CD4-positive, alpha-beta T cell treated with Interleukin-12 subunit alpha and Interleukin-12 subunit beta, for 1 hour (primary cell): ENCODE measurements at regions not wholly inside any gene's neighbourhood (a gene's known extent, or its start where the extent isn't known, plus 50 kb on each side); places are given as distances from the start of the nearest gene placed in this dataset.
"Not testable (repeated sequence)": the region's sequence is repeated elsewhere in the genome, so short reads cannot be mapped to it uniquely, and the experiment has no call there.

Experiments
- DNase-seq: peaks from one replicate; pipeline ENCODE4 v3.0.0-alpha.2; 2020

DNA sequence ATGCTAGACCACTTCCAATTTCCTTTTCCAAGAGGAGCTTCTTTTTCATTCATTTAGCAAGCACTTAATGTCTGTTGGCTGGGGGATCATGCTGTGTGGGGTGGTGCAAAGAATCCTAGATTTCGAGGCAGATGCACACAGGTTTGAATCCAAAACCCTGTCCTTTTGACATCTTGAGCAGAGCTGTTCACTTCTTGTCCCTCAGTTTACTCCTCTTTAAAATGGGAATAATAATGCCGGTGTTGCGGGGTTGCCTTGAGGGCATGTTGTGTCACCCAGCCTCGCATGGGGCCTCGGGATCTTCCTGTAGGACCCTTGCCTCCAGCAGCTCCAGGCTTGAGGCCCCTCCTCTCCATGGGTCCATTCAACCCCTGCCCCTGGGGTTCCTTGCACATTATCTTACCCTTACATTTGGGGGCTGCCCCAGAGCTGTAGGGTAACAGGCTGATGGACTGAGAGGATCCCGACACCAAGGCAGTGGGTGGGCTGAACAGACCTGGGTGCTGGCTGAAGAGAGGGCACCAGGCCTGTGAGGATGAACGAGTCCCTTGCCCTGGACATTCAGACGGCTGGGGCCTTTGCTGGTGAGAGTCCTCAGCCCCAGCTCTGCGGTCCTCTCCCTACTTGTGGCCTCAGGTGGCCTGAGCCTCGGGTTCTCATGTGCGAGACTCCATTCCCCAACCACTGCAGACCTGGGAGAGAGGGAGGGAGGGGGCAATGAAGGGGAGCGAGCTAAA lies 145.8 kb downstream of the BARX1 start:
- DNase-seq: no peak

DNA sequence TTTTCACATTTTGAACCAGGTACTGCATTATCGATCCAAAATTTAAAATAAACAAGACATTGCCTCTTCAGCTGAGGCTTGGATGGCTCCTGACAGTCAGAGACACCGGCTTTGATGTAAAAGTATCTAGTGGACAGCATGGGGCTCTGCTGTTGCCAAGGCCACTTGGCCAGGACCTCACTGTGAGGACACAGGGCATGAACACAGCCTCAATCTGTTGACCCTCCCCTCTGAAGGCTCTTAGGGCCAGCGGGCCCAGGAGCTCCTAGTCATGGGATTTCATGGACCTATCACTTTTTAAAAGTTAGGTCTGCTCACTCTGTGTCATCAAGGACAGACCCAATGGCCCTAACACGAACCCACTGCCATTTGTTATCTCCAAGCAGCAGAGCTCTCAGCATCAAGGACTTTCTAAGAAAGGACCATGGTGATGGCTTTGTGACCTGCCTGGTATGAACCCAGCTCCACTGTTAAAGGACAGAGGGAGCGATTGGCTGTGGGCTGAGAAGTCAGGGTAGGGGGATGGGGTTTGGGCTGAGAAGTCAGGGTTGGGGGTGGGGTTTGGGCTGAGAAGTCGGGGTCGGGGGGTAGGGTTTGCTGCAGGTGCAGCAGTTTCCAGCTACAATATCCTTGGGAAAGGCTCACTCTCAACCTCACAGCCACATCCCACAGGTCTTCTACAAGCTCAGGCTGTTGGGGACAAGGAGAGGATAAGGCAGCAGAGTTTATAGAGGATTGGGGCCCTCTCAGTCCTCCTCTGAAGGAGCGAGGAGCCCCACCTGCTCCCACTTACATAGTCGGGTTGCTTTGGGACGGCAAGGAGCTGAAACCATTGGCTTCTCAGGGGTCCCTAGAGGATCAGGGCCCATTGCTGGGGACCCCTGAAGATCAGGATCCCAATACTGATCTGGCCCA lies 146.8 kb downstream of the BARX1 start:
- no peak for DNase-seq

GRCh38 chr9:93807166-93808074 lies 147.7 kb downstream of the BARX1 start:
- no peak for DNase-seq

DNA sequence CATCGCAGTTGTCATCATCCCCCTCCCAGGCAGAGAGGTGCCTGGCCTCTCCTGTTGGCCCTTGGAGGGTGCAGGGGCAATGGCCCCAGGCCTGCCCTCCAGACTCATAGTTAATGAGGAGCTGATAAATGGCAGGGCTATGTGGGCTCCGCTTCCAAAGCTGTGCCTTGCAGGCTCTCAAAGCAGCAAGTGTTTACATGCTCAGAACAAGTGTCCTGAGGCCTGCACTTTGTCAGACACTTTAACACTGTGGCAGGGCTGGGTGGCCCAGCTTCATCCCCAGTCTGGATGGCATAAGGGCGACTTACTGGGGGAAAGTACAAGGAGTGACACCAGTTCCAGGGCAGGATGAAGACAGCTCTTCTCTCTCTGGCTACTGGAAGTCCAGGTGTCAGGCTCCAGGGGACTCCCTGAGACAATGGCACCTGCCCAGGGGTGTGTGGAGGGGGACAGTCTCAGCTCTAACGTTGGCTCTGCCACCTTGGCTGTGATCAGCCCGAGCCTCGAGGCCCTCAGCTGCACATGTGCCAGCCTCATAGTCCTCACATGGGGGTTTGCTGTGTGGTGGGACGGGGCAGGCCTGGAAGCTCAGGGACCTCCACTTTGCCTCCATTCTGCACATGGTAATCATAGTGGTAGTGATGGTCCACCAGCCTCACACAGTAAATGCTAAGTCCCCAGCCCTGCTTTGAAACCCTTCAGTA lies 153.4 kb downstream of the BARX1 start:
- DNase-seq: no peak

DNA sequence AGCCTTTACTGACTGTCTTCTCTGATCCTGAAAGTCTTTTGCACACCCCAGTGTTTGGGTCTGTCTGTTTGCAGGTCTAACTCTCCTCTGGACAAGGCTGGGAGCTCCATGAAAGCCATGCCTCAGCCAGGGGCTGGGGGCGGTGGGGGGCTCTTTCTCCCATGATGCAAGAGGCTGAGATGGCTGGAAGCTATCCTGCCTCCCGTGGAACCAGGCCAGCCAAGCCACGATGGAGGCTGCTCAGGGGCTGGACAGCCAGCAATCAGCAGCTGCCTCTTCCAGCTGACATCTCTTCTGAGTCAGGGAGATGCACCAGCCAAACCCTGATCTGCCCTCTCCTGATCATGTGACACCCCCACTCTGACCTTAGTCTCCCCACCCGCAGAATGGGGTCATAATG lies 154.0 kb downstream of the BARX1 start:
- no peak for DNase-seq

- DNase-seq: no peak
Observed at GRCh38 chr9:93792358-93792757, 162.8 kb downstream of the BARX1 start.

DNA sequence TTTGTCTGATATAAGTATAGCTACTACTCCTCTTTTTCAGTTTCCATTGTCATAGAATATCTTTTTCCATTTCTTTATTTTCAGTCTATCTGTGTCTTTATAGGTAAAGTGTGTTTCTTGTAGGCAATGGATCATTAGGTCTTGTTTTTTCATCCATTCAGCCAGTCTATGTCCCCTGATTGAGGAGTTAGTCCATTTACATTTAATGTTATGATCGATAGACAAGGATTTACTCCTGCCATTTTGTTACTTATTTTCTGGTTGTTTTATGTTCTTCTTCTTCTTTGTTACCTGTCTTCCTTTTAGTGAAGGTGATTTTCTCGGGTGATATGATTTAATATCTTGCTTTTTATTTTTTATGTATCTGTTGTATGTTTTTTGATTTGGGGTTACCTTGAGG lies 169.0 kb downstream of the BARX1 start:
- no peak for DNase-seq

- no peak for DNase-seq
Observed at GRCh38 chr9:93776873-93777272, 178.3 kb downstream of the BARX1 start.

DNA sequence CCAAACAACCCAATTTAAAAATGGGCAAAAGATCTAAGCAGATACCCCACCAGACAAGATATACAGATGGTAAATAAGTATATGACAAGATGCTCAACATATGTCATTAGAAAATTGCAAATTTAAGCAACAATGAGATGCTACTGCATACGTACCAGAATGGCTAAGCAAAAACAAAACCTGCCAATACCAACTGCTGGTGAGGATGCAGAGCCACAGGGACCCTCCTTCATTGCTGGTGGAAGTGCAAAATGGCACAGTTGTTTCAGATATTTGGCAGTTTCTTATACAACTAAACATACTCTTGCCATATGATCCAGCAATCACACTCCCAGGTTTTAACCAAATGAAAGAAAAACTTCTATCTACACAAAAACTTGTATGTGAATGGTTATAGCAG lies 178.9 kb downstream of the BARX1 start:
- no peak for DNase-seq

GRCh38 chr9:93774331-93775102 lies 180.6 kb downstream of the BARX1 start:
- DNase-seq: no peak

- DNase-seq: no peak
Observed at GRCh38 chr9:93771276-93771675, 183.9 kb downstream of the BARX1 start.

DNA sequence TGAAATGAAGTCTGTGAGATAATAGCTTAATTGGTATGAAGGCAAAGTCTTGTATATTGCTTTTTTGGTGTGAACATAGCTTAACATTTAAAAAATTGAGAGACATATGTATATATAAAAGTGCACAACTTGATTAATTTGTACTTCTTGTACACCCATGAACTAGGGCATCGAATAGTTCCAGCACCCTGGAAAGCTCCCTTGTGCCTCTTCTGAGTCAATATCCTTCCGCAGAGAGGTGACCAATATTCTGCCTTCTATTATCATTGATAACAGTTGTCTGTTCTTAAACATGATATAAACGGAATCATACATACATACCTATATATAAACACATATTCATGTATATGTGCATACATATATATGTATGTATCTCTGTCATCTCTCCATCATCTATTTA lies 185.4 kb downstream of the PHF2 start:
- no peak for DNase-seq

- no peak for DNase-seq
Observed at GRCh38 chr9:93750045-93750444, 173.7 kb downstream of the PHF2 start.

DNA sequence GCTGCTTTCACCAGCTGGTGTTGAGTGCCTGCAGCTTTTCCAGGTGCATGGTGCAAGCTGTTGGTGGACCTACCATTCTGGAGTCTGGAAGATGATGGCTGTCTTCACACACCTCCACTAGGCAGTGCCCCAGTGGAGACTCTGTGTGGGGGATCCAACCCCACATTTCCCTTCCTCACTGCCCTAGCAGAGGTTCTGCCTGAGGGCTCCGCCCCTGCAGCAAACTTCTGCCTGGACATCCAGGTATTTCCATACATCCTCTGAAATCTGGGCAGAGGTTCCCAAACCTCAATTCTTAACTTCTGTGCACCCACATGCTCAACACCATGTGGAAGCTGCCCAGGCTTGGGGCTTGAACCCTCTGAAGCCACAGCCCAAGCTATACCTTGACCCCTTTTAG lies 172.4 kb downstream of the PHF2 start:
- DNase-seq: not testable (repeated sequence)

GRCh38 chr9:93731963-93732362 lies 155.6 kb downstream of the PHF2 start:
- DNase-seq: no peak

- DNase-seq: no peak
Observed at GRCh38 chr9:93730648-93731047, 154.3 kb downstream of the PHF2 start.

GRCh38 chr9:93730217-93730616 lies 153.8 kb downstream of the PHF2 start:
- DNase-seq: no peak
